Gastroesophageal sphincter (tissue), 3 donors: ENCODE measurements at regions not wholly inside any gene's neighbourhood (a gene's known extent, or its start where the extent isn't known, plus 50 kb on each side); places are given as distances from the start of the nearest gene placed in this dataset.

ENCODE experiments used
- CTCF ChIP-seq, 4 experiments: fragments of 200-600 bp in 2 of 4; fragments of 450-650 bp in 2 of 4; sonication (generic) in 1 of 4; IDR thresholded peaks; one replicate each; pipeline ENCODE4 v1.5.1; 2017 to 2019; ENCODE audit warnings: antibody characterized with exemption in 4 of 4, mild to moderate bottlenecking in 2 of 4, moderate library complexity in 2 of 4
- POLR2A ChIP-seq, 2 donors: fragments of 450-650 bp; IDR thresholded peaks; one replicate each; pipeline ENCODE4 v1.6.1; 2017; ENCODE audit warnings: antibody characterized with exemption in 2 of 2, mild to moderate bottlenecking in 2 of 2, moderate library complexity in 1 of 2

- TF ChIP-seq CTCF (IDR thresholded peaks at IDR 0.05) (no peak), POLR2A (IDR thresholded peaks at IDR 0.05) (no peak)
These were observed 1176.9 kb upstream of the LRRTM1 start for GRCh38 chr2:81481242-81481993.
